Ishikawa (cell line): ENCODE measurements at regions not wholly inside any gene's neighbourhood (a gene's known extent, or its start where the extent isn't known, plus 50 kb on each side); places are given as distances from the start of the nearest gene placed in this dataset.

Experiments used
- CEBPB ChIP-seq: IDR thresholded peaks from 2 replicates; pipeline ENCODE4 v1.6.1; 2012
- CREB1 ChIP-seq: IDR thresholded peaks from 2 replicates; pipeline ENCODE4 v1.6.1; 2012; ENCODE audit warnings: low read depth
- EGR1 ChIP-seq: IDR thresholded peaks from 2 replicates; pipeline ENCODE4 v1.6.1; 2012
- EP300 ChIP-seq: IDR thresholded peaks from 2 replicates; pipeline ENCODE4 v1.6.1; 2012; ENCODE audit warnings: borderline replicate concordance
- FOXM1 ChIP-seq: IDR thresholded peaks from 2 replicates; pipeline ENCODE4 v1.6.1; 2012; ENCODE audit warnings: low read depth, borderline replicate concordance
- MAX ChIP-seq: IDR thresholded peaks from 2 replicates; pipeline ENCODE4 v1.6.1; 2012
- NFIC ChIP-seq: IDR thresholded peaks from 2 replicates; pipeline ENCODE4 v1.6.1; 2012
- RAD21 ChIP-seq: IDR thresholded peaks from 2 replicates; pipeline ENCODE4 v1.6.1; 2012; ENCODE audit warnings: low read depth
- REST ChIP-seq: IDR thresholded peaks from 2 replicates; pipeline ENCODE4 v1.6.1; 2012; ENCODE audit warnings: low read depth, mild to moderate bottlenecking
- TAF1 ChIP-seq: IDR thresholded peaks from 2 replicates; pipeline ENCODE4 v1.6.1; 2012; ENCODE audit warnings: low read depth, mild to moderate bottlenecking
- TCF12 ChIP-seq: IDR thresholded peaks from 2 replicates; pipeline ENCODE4 v1.6.1; 2012; ENCODE audit warnings: low read depth
- TEAD4 ChIP-seq: IDR thresholded peaks from 2 replicates; pipeline ENCODE4 v1.6.1; 2012
- USF1 ChIP-seq: IDR thresholded peaks from 2 replicates; pipeline ENCODE4 v1.6.1; 2012
- YY1 ChIP-seq: IDR thresholded peaks from 2 replicates; pipeline ENCODE4 v1.6.1; 2012; ENCODE audit warnings: low read depth
- ZBTB7A ChIP-seq: IDR thresholded peaks from 2 replicates; pipeline ENCODE4 v1.6.1; 2012; ENCODE audit warnings: low read depth

DNA sequence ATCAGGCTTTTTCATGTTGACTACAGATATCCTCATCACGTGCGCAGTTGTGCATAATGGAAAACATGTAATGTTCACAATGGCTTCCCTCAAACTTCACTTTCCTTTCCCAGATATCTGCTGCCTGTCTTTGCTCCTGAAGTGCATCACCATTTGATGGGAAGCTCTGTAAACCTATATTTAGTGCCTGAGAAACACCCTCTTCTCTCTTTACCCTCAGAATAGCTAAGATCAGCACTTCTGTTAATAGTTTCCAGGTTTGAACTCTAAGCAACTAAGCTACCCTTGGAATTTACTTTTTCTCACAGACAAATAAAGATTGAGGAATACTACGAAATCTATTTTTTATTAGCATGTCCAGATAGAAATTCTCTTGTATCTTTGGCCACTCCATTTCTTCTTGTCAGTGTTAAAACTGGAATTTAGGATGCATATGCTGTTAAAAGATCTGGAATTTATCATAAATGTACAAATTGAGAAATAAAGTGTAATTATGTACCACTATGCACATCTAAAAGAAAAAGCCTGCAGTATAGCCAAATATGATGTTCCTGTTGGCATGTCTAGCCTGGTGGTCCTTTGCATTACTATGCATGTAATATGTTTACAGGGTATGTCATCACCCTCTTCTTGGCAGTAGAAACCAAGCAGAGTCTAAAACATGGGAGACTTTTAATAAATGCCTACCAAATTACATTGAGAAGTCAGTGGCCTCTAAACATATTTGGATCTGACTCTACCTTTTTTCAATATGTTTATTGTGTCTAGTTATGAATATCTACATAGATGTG lies 278.7 kb downstream of the FIGN start:
- TF ChIP-seq CREB1: no peak
- no peak for TF ChIP-seq FOXM1
- no peak for TF ChIP-seq EP300
- no peak for TF ChIP-seq REST
- TF ChIP-seq TAF1: no peak
- no peak for TF ChIP-seq EGR1
- no peak for TF ChIP-seq ZBTB7A
- TF ChIP-seq MAX: no peak
- TF ChIP-seq RAD21: no peak
- TF ChIP-seq NFIC: no peak
- TF ChIP-seq CEBPB: no peak
- TF ChIP-seq TEAD4: no peak
- TF ChIP-seq USF1: no peak
- TF ChIP-seq YY1: no peak
- TF ChIP-seq TCF12: no peak

GRCh38 chr2:163455815-163456214 lies 280.0 kb downstream of the FIGN start:
- TF ChIP-seq TAF1 (no peak), USF1 (no peak)

- no peak for TF ChIP-seq ZBTB7A
- TF ChIP-seq RAD21: no peak
- no peak for TF ChIP-seq TAF1
- TF ChIP-seq MAX: no peak
- TF ChIP-seq TEAD4: no peak
- no peak for TF ChIP-seq CEBPB
- no peak for TF ChIP-seq FOXM1
- no peak for TF ChIP-seq YY1
- TF ChIP-seq EP300: no peak
- no peak for TF ChIP-seq TCF12
- TF ChIP-seq NFIC: no peak
- no peak for TF ChIP-seq CREB1
- TF ChIP-seq USF1: no peak
These were observed 281.9 kb downstream of the FIGN start for GRCh38 chr2:163453920-163454319.

DNA sequence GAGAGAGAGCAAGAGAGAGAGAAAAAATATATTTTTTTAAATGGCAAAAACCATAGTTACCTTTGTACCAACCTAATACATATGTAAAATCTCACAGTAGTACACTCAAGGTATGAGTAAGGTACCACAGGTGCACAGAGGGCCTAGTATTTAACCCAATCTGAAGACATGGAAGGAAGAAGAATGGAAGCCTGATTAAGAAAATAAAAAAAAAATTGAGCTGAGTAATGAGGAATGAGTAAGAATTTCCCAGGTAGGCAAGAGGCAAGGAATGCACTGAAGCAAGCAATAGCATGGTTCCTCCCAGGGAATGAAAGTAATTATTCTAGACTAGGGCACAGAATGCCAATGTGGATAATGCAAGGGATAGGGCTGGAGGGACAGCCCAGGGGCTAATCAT lies 294.2 kb downstream of the FIGN start:
- TF ChIP-seq NFIC (no peak), TEAD4 (no peak), USF1 (no peak), TCF12 (no peak), YY1 (no peak), FOXM1 (no peak), EGR1 (no peak), EP300 (no peak), MAX (no peak), CEBPB (no peak), CREB1 (no peak), RAD21 (no peak), ZBTB7A (no peak), TAF1 (no peak), REST (no peak)

DNA sequence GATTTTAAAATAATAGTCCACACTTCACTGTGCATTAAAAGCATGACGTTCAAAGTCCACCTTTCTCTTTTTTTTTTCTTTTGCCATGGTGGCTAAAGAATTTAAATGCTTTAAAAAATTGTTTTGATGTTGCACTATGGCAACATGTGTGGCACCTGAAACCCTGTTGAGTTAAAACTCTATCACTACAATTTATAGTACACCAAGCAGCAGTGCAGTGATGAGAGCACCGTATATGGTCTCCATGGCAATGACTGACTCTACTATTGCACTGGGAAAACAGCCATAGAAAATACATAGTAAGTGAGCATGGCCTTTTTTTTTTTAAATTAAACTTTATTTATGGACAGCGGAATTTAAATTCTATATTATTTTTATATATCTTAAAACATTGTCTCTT lies 298.8 kb downstream of the FIGN start:
- TF ChIP-seq MAX (no peak), CEBPB (no peak), YY1 (no peak), EGR1 (no peak), EP300 (no peak), TEAD4 (no peak), TAF1 (no peak), ZBTB7A (no peak), NFIC (no peak), CREB1 (no peak), RAD21 (no peak), REST (no peak), FOXM1 (no peak), TCF12 (no peak), USF1 (no peak)
